SK-N-SH (cell line): ENCODE measurements at regions not wholly inside any gene's neighbourhood (a gene's known extent, or its start where the extent isn't known, plus 50 kb on each side); places are given as distances from the start of the nearest gene placed in this dataset.

Experiments
- CTCF ChIA-PET: fragments of 300-600, 350-600 bp; formaldehyde crosslinking; extraction: SDS; loops from one replicate; lab custom pipeline; 2021; lab: Yijun Ruan, JAX
- POLR2A ChIA-PET: fragments of 350-600 bp; sonication (Branson Sonifier 250); formaldehyde crosslinking; extraction: SDS; loops from one replicate; lab custom pipeline; 2020; ENCODE audit warnings: antibody characterized with exemption, inconsistent platforms; lab: Yijun Ruan, JAX
- DNase-seq: peaks from one replicate; pipeline ENCODE4 v3.0.0; 2012
- H2AFZ ChIP-seq: fragments of 200-600 bp; sonication (generic); 2 replicates; pipeline ENCODE4 v1.8.1; 2016; ENCODE audit warnings: antibody characterized with exemption, mild to moderate bottlenecking, low read depth
- H3F3A ChIP-seq: fragments of 200-600 bp; sonication (generic); replicated peaks from 2 replicates; pipeline ENCODE3; 2016; ENCODE audit warnings: antibody characterized with exemption, mild to moderate bottlenecking; ENCODE audit not compliant: insufficient read depth
- H3K27ac ChIP-seq, 2 experiments: fragments of 200-500 bp in 1 of 2; fragments of 200-600 bp in 1 of 2; sonication (Bioruptor generic) in 1 of 2; sonication (generic), shearing (Covaris generic) in 1 of 2; 2 replicates each; pipeline versions ENCODE4 v1.5.1 to v1.6.1; 2014 to 2016; ENCODE audit warnings: low read depth in 2 of 2, inconsistent platforms in 1 of 2, low read length in 1 of 2, mild to moderate bottlenecking in 1 of 2, mixed read lengths in 1 of 2
- H3K27me3 ChIP-seq: fragments of 200-600 bp; sonication (generic), shearing (Covaris generic); 2 replicates; pipeline ENCODE4 v1.6.1; 2016; ENCODE audit warnings: mixed run types; ENCODE audit not compliant: insufficient read depth
- H3K36me3 ChIP-seq, 2 experiments: fragments of 200-500 bp in 1 of 2; fragments of 200-600 bp in 1 of 2; sonication (Bioruptor generic) in 1 of 2; sonication (generic) in 1 of 2; replicated peaks in 1 of 2; 2 replicates each; pipeline versions ENCODE3 to v1.5.1; 2014 to 2016; ENCODE audit warnings: low read length in 1 of 2, mild to moderate bottlenecking in 1 of 2; ENCODE audit not compliant: insufficient read depth in 2 of 2, control insufficient read depth in 1 of 2
- H3K4me1 ChIP-seq, 2 experiments: fragments of 200-500 bp in 1 of 2; fragments of 200-600 bp in 1 of 2; sonication (Bioruptor generic) in 1 of 2; sonication (generic), shearing (Covaris generic) in 1 of 2; 2 replicates each; pipeline versions ENCODE4 v1.5.1 to v1.6.1; 2014 to 2016; ENCODE audit warnings: low read depth in 1 of 2, low read length in 1 of 2, mixed run types in 1 of 2; ENCODE audit not compliant: insufficient read depth in 2 of 2, control insufficient read depth in 1 of 2
- H3K4me2 ChIP-seq: fragments of 200-600 bp; sonication (generic), shearing (Covaris generic); 2 replicates; pipeline ENCODE4 v1.6.1; 2017; ENCODE audit warnings: mixed run types
- H3K4me3 ChIP-seq, 2 experiments: fragments of 200-500 bp in 1 of 2; fragments of 200-600 bp in 1 of 2; sonication (Bioruptor generic) in 1 of 2; sonication (generic), shearing (Covaris generic) in 1 of 2; 2 replicates each; pipeline versions ENCODE4 v1.5.1 to v1.8.1; 2014 to 2016; ENCODE audit warnings: low read depth in 2 of 2, inconsistent platforms in 1 of 2, low read length in 1 of 2, mild to moderate bottlenecking in 1 of 2, mixed read lengths in 1 of 2, moderate library complexity in 1 of 2
- H3K79me2 ChIP-seq: fragments of 200-600 bp; sonication (generic); 2 replicates; pipeline ENCODE4 v1.8.1; 2017; ENCODE audit warnings: mild to moderate bottlenecking; ENCODE audit not compliant: insufficient read depth
- H3K9ac ChIP-seq: fragments of 200-600 bp; sonication (generic); 2 replicates; pipeline ENCODE4 v1.6.1; 2017; ENCODE audit warnings: mixed run types
- H3K9me2 ChIP-seq: fragments of 200-600 bp; sonication (generic); 2 replicates; pipeline ENCODE4 v1.6.1; 2017; ENCODE audit warnings: mixed run types
- H3K9me3 ChIP-seq: fragments of 200-600 bp; sonication (generic); 2 replicates; pipeline ENCODE4 v1.6.1; 2017; ENCODE audit warnings: mixed run types, mild to moderate bottlenecking, moderate library complexity
- H4K20me1 ChIP-seq: fragments of 200-600 bp; sonication (generic); 2 replicates; pipeline ENCODE4 v1.6.1; 2017; ENCODE audit warnings: mild to moderate bottlenecking, mixed run types; ENCODE audit not compliant: insufficient read depth
- CHD2 ChIP-seq: fragments of 150-350 bp; IDR thresholded peaks from 2 replicates; pipeline ENCODE4 v1.6.1; 2018; ENCODE audit warnings: low read length; ENCODE audit not compliant: partially characterized antibody
- CTCF ChIP-seq: fragments of 200-600 bp; sonication (generic); IDR thresholded peaks from 2 replicates; pipeline ENCODE4 v1.6.1; 2017; ENCODE audit warnings: antibody characterized with exemption, mild to moderate bottlenecking, moderate library complexity
- EZH2phosphoT487 ChIP-seq: fragments of 200-600 bp; sonication (generic); IDR thresholded peaks from 2 replicates; pipeline ENCODE4 v1.6.1; 2017; ENCODE audit warnings: low read depth, mixed run types, mild to moderate bottlenecking, antibody characterized with exemption, moderate library complexity, borderline replicate concordance
- FOXM1 ChIP-seq: IDR thresholded peaks from 2 replicates; pipeline ENCODE4 v1.4.0; 2012; ENCODE audit warnings: low read depth, mild to moderate bottlenecking
- GATA2 ChIP-seq: sonication (generic); formaldehyde crosslinking; IDR thresholded peaks from 2 replicates; pipeline ENCODE4 v1.5.0; 2020; ENCODE audit warnings: mild to moderate bottlenecking, missing genetic modification reagents
- IRF3 ChIP-seq: fragments of 150-350 bp; IDR thresholded peaks from 2 replicates; pipeline ENCODE4 v1.6.1; 2016; ENCODE audit warnings: mild to moderate bottlenecking, low read depth, low read length
- MAX ChIP-seq: IDR thresholded peaks from 2 replicates; pipeline ENCODE4 v1.4.0; 2012; ENCODE audit warnings: low read depth
- NFIC ChIP-seq: IDR thresholded peaks from 2 replicates; pipeline ENCODE4 v1.4.0; 2012; ENCODE audit warnings: borderline replicate concordance
- NRF1 ChIP-seq: IDR thresholded peaks from 2 replicates; pipeline ENCODE4 v1.6.1; 2012; ENCODE audit warnings: low read depth, mild to moderate bottlenecking, low read length
- PBX3 ChIP-seq: IDR thresholded peaks from 2 replicates; pipeline ENCODE4; 2012
- POLR2AphosphoS5 ChIP-seq: IDR thresholded peaks from 2 replicates; pipeline ENCODE4 v1.6.1; 2012; ENCODE audit warnings: low read depth, low read length
- RCOR1 ChIP-seq: fragments of 150-350 bp; IDR thresholded peaks from 2 replicates; pipeline ENCODE4 v1.6.1; 2017; ENCODE audit warnings: antibody characterized with exemption, low read length
- RFX5 ChIP-seq: IDR thresholded peaks from 2 replicates; pipeline ENCODE4 v1.6.1; 2012; ENCODE audit warnings: mild to moderate bottlenecking, improper control_type of control experiment, low read length
- SIN3A ChIP-seq: IDR thresholded peaks from 2 replicates; pipeline ENCODE4 v1.6.1; 2012; ENCODE audit warnings: low read depth, mild to moderate bottlenecking, low read length, moderate library complexity, borderline replicate concordance
- TEAD4 ChIP-seq: IDR thresholded peaks from 2 replicates; pipeline ENCODE4 v1.4.0; 2012; ENCODE audit warnings: mild to moderate bottlenecking, borderline replicate concordance; ENCODE audit not compliant: insufficient read depth
- USF2 ChIP-seq: fragments of 150-350 bp; IDR thresholded peaks from 2 replicates; pipeline ENCODE4 v1.6.1; 2017; ENCODE audit warnings: antibody characterized with exemption, low read length, low read depth, borderline replicate concordance
- WGBS: methylation state at CpG from one replicate; pipeline ENCODE4 v1.1.6; 2017; ENCODE audit warnings: low lambda C conversion rate; 5-methylcytosine and 5-hydroxymethylcytosine counted together
- TF ChIP-seq, protein P1 (sequence below): IDR thresholded peaks from 2 replicates; pipeline ENCODE4 v1.4.0; 2012; ENCODE audit warnings: low read depth, borderline replicate concordance

GRCh38 chr6:23692184-23692583 is 433.8 kb upstream of the NRSN1 start (continued):
- TF ChIP-seq SIN3A (no peak), RFX5 (no peak)
- TF ChIP-seq, all 33 proteins: peak for 0

DNA sequence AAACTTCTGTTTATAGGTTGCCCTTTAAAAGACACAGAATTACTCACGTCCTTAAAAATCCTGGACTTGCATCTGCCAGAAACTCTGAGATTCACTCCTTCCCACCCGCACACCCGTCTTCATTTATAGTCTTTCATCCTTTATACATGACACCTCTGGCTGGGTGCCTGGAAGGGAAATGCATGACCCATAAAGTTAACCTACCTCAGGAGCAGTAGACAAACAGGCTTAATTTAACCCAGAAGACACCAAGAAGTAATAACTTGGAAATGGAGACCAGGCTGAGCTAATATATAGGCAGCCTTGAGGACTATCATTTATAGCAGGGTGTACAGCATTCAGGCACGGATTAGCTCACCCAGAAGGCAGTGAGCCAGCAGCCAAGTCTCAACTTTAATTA is 429.0 kb upstream of the NRSN1 start:
- Histone ChIP-seq H3F3A (no peaks in the 10 kb centered on the region), H3K4me2 (no peak overlapping the region), H3K27ac (no peak overlapping the region), H3K79me2 (no peaks in the 10 kb centered on the region), H4K20me1 (no peaks in the 10 kb centered on the region), H3K4me1 (peaks cover 0 to 2% of the 10 kb centered on the region in 2 experiments; a peak in 1 of 4 replicates), H3K4me3 (no peak overlapping the region), H3K27me3 (no peaks in the 10 kb centered on the region), H3K36me3 (no peaks in the 10 kb centered on the region), H3K9me3 (no peaks in the 10 kb centered on the region), H3K9me2 (no peaks in the 10 kb centered on the region), H2AFZ (no peak overlapping the region), H3K9ac (no peak overlapping the region)
- TF ChIP-seq POLR2AphosphoS5 (no peak), CTCF (no peak), SIN3A (no peak), EZH2phosphoT487 (no peak), USF2 (no peak), GATA2 (CRISPR knock-in tag) (no peak), FOXM1 (no peak), MAX (no peak), TEAD4 (no peak), NRF1 (no peak), PBX3 (no peak), IRF3 (no peak), RFX5 (no peak), NFIC (no peak), CHD2 (no peak), RCOR1 (no peak)
- TF ChIP-seq, protein P1, sequence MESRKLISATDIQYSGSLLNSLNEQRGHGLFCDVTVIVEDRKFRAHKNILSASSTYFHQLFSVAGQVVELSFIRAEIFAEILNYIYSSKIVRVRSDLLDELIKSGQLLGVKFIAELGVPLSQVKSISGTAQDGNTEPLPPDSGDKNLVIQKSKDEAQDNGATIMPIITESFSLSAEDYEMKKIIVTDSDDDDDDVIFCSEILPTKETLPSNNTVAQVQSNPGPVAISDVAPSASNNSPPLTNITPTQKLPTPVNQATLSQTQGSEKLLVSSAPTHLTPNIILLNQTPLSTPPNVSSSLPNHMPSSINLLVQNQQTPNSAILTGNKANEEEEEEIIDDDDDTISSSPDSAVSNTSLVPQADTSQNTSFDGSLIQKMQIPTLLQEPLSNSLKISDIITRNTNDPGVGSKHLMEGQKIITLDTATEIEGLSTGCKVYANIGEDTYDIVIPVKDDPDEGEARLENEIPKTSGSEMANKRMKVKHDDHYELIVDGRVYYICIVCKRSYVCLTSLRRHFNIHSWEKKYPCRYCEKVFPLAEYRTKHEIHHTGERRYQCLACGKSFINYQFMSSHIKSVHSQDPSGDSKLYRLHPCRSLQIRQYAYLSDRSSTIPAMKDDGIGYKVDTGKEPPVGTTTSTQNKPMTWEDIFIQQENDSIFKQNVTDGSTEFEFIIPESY = no peak
- CTCF ChIA-PET = interaction anchor here (0.6 kb wide), 1 partner anchor 286 kb away, joined by 3 read pairs; no protein-coding TSS in a partner anchor
- POLR2A ChIA-PET = no interaction called here
- DNase-seq = no peak
- WGBS = 29% methylated on average over 4 of the region's 4 CpGs
